Suppressor macrophage treated with lipopolysaccharide for 4 hours (primary cell): ENCODE measurements at regions not wholly inside any gene's neighbourhood (a gene's known extent, or its start where the extent isn't known, plus 50 kb on each side); places are given as distances from the start of the nearest gene placed in this dataset.
A peak's percentile ranks its signal among the peaks of the same experiment; 100 is the strongest.

ENCODE experiments used
- DNase-seq: peaks from one replicate; pipeline ENCODE4 v3.0.0-alpha.2; 2020

- no peak for DNase-seq
Measured at GRCh38 chr17:13939222-13939621, 130.1 kb upstream of the COX10 start.

DNA sequence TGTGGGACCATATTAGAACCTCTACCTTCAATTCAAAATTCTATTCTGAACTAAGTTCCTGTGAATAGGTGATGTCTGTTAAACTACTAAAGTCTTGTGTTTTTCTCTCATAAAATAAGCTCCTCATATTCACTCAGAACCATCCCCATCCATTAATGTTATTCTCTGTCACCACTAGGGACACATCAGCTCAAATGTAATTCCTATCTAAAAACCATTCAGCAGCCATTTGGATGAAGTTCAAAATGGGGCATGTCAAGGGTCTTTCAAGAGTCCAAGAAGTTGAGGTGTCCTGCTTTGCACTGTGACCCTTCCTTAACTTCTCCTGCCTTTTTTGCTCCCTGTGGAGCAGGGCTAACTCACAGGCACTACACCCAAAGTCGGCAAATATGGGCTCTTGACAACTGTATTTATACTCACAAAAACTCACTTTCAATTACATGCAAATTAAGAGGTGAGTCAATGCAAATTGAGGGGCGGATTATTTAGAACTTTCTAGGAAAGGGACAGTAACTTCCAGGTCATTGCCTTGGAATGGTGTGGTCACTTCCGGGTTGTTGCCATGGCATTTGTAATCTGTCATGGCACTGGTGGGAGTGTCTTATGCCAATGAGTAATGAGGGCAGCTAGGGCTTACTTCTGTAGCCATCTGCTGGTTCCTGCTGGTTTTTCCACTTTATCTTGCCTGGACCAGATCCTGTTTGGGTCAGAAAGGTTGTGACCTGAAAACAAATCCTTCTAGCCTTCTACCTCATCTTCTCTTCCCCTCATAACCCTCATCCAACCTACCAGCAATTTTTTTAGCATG is 128.2 kb upstream of the COX10 start:
- peak; percentile 21 for DNase-seq

GRCh38 chr17:13941781-13942180 is 127.5 kb upstream of the COX10 start:
- DNase-seq, result no peak

DNA sequence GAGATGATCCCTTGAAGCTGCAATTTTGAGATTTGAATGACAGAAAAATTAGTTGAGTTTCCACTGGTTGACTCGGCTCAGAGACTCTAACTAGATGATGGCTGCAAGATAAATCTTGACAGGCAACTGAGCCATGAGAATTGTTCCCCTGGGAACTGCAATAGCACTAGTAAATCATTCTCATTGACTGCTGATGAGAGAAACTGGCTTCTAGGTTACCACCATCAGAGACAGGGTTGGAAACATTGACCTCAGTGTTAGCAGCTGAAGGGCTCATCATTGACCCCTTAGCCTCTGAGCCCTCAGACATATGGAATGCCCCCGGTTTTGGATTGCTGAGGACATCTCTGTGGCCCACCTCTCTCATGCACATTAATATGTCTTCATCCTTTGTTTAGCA is 125.4 kb upstream of the COX10 start:
- no peak for DNase-seq

DNA sequence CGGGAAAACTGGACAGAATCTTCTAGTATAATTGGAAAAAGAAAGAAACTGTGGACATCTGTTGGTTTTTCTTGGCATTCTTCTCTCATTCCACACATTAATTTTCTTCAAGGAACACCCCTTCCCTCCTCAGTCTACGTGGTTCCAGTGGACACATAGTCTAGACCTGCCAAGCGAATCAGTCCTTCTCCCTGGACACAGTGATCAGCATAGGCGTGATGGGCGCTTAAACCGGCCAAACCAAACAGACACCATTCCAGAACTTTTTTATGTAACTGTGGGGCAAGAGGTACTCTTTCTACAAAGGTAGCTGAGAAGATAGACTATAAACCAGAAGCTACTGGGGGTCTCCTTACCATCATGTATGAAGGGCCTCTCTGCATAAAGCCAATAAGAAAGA is 121.8 kb upstream of the COX10 start:
- DNase-seq, result no peak

- no peak for DNase-seq
Measured at GRCh38 chr17:13952009-13952750, 117.1 kb upstream of the COX10 start.

DNA sequence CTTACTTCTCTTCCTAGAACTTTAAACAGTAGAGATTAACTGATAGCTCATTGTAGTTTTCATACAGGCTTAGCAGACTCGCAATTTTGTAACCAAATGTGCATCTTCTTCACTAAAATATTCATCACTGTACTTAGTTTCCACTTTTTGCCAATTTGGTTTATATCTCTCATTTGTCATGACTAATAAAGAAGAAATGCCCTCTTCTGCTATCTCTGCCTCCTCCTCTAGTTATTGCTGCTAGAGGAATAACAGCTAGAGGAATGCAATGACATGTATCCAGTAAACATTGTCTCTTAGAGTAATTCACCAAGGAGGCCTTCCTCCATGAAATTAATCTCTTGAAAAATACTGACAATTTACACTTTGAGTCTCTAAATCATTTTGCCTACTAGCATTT is 115.5 kb upstream of the COX10 start:
- no peak for DNase-seq

DNA sequence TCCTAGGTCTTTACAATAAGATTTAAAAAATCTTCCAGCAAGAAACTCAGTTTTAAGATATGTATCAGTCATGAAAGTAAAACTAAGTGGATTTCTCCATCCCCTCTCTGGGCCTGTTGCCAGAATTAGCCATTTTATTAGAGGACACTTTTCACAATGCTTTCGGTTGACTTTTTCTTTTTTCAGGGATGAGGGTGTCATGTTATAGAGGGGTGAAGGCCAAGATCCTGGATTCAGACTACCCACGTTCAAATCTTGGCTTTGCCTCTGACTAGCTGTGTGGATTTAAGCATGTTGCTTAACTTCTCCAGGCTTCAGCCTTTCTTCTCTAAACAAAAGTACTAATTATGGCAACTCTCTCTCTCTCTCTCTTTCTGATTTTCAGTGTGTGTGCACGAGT is 111.7 kb upstream of the COX10 start:
- peak; percentile 53 for DNase-seq

GRCh38 chr17:13958773-13959172 is 110.5 kb upstream of the COX10 start:
- DNase-seq, result no peak

- DNase-seq, result no peak
Measured at GRCh38 chr17:13961265-13961664, 108.0 kb upstream of the COX10 start.

DNA sequence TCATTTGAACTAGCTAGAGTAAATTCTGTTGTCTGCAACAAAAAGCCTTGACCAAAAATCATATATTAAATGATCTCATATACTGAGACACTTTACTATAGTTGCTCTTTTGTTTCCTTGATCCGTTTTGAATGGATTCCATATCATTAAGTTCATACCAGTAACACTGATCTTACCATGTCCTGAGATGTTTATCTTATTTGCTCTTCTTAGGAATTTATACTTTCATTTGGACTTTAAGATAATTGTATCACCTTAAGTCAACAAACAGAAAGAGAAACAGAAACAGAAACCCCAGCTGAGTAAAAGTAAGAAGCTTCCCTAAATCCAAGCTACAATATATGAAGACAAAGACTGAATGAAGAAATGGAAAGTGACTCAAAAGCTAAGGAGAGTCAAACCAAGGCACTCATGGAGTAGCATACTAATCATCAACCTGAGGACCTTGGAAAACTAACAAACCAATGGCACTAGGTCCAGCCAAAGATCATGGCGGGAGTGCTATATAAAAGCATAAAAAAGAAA is 106.5 kb upstream of the COX10 start:
- DNase-seq, result peak; percentile 62

DNA sequence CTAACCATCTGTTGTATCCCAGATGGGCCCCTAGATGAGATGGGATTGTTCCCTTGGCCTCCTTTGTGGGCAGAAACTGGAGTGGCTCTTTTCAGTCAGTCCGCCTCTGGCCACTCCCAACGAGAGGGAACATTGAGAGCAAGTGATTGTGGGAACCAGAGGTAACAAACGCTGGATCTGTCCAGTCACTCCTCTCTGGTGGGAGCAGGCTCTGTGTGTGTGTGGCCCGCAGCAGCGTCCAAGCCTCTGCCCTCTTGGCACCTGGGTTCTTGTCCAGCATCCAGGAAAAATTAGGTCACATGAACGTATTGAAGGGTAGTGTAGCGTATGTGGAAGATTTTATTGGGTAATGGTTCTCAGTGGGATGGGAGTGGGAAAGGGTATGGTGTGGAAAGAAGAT is 101.9 kb upstream of the COX10 start:
- no peak for DNase-seq

DNA sequence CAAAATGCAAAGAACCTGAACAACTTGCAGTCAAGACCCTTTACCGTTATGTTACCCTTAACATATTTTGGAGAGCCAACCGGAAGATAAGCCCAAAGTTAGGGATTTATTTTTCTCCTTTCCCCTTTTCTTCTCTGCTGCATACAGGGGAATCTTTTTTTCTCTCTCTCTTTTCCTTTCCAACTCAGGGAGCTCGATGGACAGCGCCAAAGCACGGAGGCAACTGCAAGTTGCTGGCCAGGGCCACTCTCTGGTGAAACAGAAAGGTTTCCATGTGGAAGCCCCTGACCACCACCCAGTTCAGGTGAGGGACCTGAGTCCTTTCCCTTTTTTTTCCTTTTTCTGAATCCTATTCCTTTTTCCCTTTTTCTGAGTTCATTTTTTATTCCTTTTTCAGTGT is 98.8 kb upstream of the COX10 start:
- DNase-seq, result no peak

- no peak for DNase-seq
Measured at GRCh38 chr17:13973960-13974651, 95.2 kb upstream of the COX10 start.

DNA sequence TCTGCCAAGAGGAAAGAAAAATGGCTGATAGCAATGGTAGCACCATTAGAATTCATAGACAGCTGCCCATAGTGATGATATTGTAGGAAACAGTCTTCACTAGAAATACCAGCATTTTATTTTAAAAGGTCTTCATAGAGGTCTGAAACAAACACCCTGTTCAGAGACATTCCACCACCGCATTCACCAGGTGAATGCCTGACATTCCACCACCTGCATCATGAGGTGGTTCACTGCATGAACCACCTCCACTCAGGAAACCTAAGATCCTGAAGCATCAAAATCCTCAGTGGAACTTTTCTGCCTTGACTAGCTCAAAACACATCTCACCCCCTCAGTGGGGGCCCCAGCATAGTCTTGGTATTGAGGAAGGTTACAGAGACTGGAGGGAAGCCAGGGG is 91.5 kb upstream of the COX10 start:
- DNase-seq, result no peak

GRCh38 chr17:13978478-13978877 is 90.8 kb upstream of the COX10 start:
- DNase-seq, result no peak

GRCh38 chr17:13981881-13982280 is 87.4 kb upstream of the COX10 start:
- DNase-seq, result no peak

- no peak for DNase-seq
Measured at GRCh38 chr17:13984956-13985355, 84.3 kb upstream of the COX10 start.

DNA sequence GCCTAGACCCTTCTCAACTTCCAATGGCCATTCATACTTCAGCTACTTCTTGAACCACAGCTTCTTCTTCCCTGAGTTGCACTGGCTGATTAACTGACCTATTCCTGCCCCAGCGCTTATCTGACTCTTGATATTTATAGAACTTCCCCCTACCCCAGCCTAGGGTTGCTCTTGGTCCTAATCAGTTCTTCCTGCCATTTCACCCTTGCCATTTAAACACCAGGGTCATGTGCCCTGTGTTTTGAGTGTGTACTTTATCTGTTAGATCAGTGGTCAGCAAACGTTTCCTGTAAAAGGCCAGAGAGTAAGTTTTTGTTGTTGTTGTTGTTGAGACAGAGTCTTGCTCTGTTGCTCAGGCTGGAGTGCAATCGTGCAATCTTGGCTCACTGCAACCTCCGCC is 82.4 kb upstream of the COX10 start:
- no peak for DNase-seq

- no peak for DNase-seq
Measured at GRCh38 chr17:13989138-13989537, 80.2 kb upstream of the COX10 start.

DNA sequence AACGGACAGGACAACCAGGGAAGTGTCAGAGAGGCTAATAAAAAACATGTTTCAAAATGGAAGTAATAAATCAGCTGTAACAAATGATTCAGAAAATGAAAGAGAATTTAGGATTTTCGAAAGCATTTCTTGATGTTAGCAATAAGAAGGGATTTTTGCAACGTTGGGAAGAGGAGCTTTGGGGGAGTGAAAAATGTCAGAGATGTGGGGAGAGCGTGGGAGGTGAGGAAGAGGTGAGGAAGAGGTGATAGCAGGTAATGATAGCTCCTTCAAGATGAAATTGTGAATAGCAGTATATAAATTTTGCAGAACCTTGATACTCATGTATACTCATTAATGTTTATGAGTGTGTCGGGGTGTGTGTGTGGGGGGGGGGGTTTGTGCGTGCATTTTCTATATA is 76.2 kb upstream of the COX10 start:
- no peak for DNase-seq

- no peak for DNase-seq
Measured at GRCh38 chr17:13994050-13994449, 75.3 kb upstream of the COX10 start.

DNA sequence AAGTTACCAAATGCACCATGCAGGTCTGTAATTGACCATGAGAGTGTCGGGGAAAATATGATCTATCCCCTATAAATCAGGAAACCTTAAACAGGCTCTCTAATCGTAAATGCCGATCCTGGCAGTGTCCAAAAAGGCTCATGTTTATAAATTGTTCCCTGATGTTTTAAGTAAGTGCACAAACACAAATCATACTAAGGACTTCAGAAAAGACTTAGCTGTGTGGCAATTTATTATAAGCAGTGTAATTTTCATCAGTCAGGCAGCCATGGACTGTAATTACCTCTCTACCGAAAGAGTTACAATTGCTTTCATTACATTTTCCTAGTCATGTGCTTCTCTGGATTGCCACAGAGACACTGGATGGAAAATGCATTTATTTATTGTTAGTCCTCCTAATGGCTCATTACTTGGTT is 73.4 kb upstream of the COX10 start:
- no peak for DNase-seq

DNA sequence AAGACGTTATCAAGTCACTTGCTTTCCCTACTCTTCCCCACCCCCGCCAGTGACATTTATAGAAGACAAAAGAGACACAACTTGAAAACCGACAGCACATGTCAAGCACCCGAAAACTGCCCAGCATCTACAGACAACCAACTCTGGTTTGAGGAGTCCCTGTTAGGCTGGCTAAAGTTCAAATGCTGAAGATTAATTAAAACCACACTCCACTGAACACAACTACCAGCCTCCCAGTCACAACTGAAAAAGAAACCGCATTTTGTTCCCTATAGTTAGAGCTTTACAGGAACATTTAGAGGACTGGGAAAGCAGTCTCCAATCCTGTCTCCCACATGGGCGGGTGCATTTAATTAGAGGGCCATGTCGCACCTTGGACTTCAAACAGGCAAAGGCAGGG is 73.0 kb upstream of the COX10 start:
- no peak for DNase-seq
